HG03025 (cell line): ENCODE measurements at regions not wholly inside any gene's neighbourhood (a gene's known extent, or its start where the extent isn't known, plus 50 kb on each side); places are given as distances from the start of the nearest gene placed in this dataset.

Experiments
- ATAC-seq: cut with Tn5 transposase; IDR thresholded peaks from one replicate; pipeline ENCODE4 v1.9.1; 2021; ENCODE audit warnings: mild to moderate bottlenecking, moderate library complexity; ENCODE audit not compliant: unreplicated experiment, low FRiP score

DNA sequence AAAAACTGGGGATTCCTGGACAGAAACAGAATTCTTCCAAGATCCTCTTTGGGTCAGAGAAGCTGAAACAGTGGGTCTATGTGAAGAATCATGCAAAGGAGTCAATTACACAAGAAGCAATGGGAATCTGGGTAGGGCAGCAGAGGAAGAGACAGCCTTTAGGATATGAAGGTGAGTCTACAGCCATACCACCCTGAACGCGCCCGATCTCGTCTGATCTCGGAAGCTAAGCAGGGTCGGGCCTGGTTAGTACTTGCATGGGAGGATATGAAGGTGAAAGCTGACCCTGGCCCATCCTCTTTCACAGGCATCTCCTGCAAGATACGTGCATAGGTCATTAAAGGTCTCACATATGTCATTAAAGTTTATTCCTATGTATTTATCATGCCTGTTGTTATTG is 1080.9 kb upstream of the FANCL start:
- no peak for ATAC-seq

DNA sequence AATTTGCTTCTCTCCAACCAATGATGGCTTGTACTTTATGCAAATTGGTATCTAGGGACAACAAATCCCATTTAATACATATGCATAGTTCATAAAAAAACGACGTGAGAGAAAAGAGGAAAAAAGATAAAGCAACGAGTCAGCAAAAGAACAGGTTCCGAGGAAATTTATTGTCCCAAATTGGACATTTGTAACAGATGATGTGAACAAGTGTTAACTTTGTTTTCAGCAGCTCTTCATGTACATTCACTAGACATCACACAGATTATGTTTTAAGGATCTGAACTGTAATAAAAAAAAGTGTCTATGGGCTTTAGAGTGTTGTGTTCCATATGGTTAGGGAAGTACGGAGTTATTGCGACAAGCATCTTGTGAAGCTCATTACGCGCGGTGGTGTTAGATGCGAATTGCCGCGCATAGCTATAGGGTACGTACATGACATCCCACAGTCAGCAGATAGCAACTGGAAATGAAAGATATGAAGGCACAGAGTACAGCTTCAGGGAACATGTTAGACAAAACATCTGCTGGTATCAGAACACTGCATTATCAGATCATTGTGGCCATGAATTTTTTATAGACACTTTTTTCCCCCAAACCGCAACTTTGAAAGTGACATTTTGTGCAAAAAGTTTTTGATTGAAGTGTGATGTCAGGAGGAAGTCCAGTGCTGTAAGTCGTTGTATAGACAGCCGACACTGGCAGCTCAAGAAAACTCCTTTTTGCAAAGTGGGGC is 1073.1 kb upstream of the FANCL start:
- ATAC-seq, result no peak

DNA sequence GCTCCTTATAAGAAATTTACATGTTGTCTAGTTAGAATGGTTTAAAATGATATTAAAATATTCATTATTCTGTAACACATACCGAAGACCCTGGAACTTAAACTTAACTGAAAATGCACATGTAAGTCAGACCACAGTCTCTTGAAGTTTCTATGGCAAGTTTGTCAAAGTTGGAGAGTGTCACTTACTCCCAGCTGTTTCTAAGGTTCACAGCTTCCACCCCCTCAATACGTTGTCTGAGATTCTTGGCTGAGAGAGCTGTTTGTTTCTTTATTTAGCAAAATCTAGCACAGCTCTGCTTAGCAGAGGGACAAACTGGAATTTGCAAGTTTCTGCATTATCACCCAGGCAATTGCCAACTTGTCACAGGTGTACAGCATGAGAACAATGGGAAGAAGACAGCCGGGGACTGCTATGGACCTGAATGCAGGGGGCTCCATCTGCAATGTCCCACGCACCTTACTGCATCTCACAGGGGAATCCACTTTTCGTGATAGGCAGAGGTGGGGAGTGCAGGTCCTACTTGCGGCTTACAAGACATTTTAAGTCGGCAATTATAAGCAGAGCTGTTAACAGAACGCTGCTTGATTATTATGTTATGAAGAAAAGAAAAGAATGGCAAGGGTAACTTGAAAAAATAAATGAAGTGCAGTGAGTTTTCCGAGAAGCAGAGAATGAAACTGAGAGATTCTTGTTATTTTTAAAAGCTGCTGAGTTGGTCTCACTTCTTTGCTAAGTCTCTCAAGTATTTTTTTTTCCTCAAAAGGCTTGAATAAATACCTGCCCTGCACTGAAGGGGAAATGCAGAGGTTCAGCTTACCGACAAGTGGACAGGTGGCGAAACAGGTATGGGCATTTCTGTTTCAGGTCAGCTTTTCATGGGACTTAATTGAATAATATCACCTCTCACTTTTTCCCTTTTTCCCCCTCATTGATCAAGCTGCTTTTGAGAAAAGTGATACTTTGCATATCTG is 1072.1 kb upstream of the FANCL start:
- ATAC-seq, result no peak

GRCh38 chr2:59312029-59312428 is 1070.9 kb upstream of the FANCL start:
- no peak for ATAC-seq

DNA sequence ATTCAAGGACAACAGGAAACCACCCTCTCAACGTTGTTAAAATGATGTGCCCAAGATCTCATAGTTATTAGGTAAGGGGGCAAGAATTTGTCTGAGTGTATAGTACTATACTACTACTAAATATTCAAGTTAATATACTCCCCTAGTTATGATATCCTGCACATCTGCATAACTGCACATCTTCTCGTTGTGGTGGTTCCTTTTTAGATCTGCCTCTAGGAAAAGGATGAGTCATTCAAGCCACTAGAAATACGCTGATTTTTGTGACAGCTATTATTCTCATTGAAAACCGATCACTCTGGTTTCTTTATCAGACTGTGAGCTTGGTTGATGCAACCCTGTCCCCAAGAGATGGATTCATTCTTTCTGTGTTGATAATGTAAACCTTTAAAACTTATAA is 1067.0 kb upstream of the FANCL start:
- ATAC-seq, result no peak

GRCh38 chr2:59307196-59307595 is 1066.1 kb upstream of the FANCL start:
- ATAC-seq, result no peak

- no peak for ATAC-seq
Measured at GRCh38 chr2:59303272-59303671, 1062.1 kb upstream of the FANCL start.

DNA sequence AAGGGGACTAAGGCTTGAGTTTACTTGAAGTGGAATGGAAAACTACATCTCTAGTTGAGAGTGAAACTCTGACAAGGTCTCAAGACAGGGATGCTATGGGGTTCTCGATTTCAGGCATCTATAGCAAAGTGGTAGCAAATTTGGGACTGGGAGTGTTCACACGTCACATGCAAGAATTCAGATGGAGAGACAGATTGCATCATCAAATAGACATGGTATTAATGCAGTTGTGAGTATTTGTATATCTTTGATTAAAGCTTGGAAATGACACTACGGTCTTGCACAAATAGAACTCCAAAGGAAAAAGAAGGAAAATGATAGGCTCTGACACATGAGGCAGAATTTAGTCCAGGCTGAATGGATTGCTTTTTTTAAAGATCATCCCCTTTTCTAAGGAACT is 1061.6 kb upstream of the FANCL start:
- ATAC-seq, result no peak

DNA sequence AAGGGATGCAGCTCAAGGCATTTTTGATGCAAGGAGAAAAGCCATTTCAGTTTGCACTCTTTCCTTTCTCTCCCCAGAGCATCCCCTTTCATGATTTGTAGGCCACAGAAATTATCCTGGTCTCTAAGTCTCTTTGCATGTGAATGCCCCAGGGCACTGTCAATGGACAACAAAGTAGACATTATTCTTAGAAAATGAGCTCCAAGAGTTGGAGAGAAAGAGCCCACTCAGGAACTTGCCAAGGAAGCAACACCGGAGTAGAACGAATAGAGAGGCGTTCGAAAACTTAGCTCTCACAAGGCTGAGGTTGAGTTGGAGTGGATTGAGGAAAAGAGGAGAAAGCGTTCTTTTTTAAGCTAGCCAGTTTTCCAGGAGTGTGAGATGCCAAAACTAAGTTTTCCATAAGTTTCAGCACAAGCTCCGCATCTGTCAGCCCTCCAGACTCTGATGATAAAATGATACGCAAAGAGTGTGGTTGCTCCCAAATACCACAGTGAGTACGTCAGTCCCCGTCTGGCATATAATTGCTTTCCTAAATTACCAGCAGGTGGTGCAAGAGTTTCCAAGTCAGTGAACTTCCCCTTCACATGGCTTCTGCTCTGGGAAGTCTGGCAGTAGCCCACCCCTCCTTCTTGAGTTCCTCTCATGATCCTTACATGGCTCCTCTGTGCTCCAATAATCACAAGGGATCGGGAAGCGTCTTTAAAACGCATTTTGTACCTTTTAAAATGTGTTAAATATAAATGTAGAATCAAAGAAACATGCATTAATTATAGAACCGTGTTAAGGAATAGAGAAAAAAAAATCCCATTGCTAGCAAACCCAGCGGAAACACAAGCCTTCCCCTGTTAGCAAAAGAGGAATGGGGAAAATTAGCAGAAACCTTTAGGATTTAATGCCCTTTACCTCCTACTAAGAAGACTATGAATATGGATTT is 1060.6 kb upstream of the FANCL start:
- ATAC-seq, result no peak

GRCh38 chr2:59297816-59298215 is 1056.7 kb upstream of the FANCL start:
- no peak for ATAC-seq

- no peak for ATAC-seq
Measured at GRCh38 chr2:59296279-59296678, 1055.2 kb upstream of the FANCL start.

- no peak for ATAC-seq
Measured at GRCh38 chr2:59295524-59296162, 1054.5 kb upstream of the FANCL start.

GRCh38 chr2:59288771-59289170 is 1047.6 kb upstream of the FANCL start:
- ATAC-seq, result no peak

DNA sequence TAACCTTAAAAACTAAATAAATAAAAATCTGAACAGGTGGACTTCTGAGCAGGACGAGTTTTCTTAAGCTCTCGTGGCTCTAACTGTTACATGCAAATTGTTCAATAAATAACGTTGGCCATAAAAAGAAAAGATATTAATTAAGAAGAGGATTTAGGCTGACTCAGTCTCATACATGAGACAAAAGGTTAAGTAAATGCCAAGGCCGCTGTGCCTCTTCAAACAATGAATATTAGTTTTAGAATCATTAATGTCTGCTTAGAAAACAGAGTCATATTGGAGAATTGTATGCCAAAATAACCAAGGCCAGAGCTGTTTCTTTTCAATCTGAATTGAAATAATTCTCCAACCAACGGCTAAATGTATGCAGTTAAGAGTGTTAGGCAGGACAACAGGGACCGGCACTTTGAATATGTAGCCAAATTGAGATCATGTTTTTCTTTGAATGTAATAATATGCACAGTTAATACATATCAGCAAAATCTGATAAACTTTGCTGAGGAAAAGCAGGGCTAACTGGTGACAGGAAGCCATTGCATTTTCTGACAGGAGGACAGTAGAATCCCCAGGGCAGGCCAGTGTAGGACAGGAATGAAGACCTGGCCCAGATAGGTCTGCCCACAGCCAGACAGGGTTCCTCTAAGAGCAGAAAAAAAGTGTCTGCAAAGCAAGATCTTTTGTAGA is 1041.4 kb upstream of the FANCL start:
- ATAC-seq, result no peak

- no peak for ATAC-seq
Measured at GRCh38 chr2:59277671-59278070, 1036.5 kb upstream of the FANCL start.

DNA sequence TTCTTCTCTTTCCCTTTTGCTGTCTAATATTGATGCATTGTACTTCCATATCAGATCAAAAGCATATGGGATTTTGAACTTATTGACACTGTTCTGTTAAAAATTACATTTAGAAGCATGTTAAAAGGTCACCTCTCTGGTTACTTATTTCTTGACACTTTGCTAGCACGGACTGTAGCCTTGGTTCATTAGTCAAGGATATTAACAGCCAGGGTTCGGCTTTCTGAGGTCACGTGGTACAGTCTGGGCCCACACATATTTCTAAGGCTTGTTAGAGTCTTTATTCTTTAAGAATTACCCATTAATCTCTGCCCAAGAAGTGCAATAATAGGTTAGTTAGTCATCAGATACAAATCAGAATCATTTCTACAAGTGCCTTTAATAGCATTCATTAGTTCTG is 1035.8 kb upstream of the FANCL start:
- no peak for ATAC-seq

DNA sequence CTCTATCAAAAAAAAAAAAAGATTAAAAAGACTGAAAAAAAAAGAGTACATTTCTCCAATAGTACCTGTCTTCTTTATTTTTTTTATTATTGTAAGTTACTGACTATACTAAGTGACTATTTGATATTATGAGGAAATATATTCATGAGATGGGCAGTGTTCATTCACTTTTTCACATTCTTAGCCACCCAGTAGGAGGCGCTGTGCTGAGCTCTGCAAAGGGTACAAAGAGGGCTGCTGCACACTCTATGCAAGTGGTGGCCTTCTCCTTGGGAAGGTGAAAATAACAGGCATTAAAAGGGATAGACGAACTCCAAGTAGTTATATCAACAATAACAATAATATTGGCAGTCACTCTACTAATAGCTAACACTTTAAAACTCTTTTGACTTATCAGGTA is 1034.9 kb upstream of the FANCL start:
- peak; percentile 49 for ATAC-seq

DNA sequence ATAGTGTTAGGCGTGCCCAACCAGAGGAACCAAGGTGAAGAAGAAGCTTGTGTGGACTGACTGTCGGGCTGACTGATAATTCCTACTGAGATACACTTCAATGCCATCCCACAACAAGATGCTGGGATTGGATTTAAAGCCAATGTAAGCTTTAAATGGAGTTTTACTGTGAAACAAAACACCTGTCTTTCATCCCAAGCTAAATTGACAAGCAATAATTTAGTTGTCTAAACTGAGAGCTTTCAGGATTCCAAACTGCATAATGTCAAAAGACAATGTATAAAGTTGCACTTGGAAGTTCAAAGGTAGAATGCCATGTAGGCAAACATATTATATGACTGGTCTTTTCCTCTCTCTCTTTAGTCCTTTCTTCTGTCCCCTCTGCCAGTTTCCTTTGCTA is 1025.3 kb upstream of the FANCL start:
- ATAC-seq, result no peak

- no peak for ATAC-seq
Measured at GRCh38 chr2:59259913-59260312, 1018.8 kb upstream of the FANCL start.

- no peak for ATAC-seq
Measured at GRCh38 chr2:59256290-59256689, 1015.2 kb upstream of the FANCL start.
